Left lung (tissue), 4 donors: ENCODE measurements at regions not wholly inside any gene's neighbourhood (a gene's known extent, or its start where the extent isn't known, plus 50 kb on each side); places are given as distances from the start of the nearest gene placed in this dataset.

Source experiments
- ATAC-seq: fragments of 200-7000 bp; cut with Tn5 transposase; one replicate; pipeline ENCODE4 v1.9.1; 2020; ENCODE audit warnings: moderate library complexity
- DNase-seq, 4 donors: peaks; one replicate each; pipeline ENCODE4 v3.0.0-alpha.2; 2013 to 2020
- H3K27ac ChIP-seq, 2 donors: fragments of 200-600 bp; sonication (generic) in 1 of 2; one replicate each; pipeline versions ENCODE4 v1.5.0 to v1.8.0; 2020 to 2021
- H3K27me3 ChIP-seq, 2 donors: fragments of 200-600 bp; sonication (generic) in 1 of 2; one replicate each; pipeline versions ENCODE4 v1.5.0 to v1.8.0; 2020 to 2021
- H3K36me3 ChIP-seq, 2 donors: fragments of 200-600 bp; sonication (generic) in 1 of 2; one replicate each; pipeline versions ENCODE4 v1.5.0 to v1.8.0; 2020 to 2021
- H3K4me1 ChIP-seq, 2 donors: fragments of 200-600 bp; one replicate each; pipeline ENCODE4 v1.8.0; 2021
- H3K4me3 ChIP-seq, 2 donors: fragments of 200-600 bp; sonication (generic) in 1 of 2; one replicate each; pipeline versions ENCODE4 v1.5.0 to v1.8.0; 2020 to 2021; ENCODE audit warnings: mild to moderate bottlenecking in 1 of 2
- H3K9me3 ChIP-seq, 2 donors: fragments of 200-600 bp; sonication (generic) in 1 of 2; one replicate each; pipeline versions ENCODE4 v1.5.0 to v1.8.0; 2020 to 2021
- intact Hi-C, 2 donors: fragments of 100-400 bp; cut with DNase I; formaldehyde crosslinking; loops; one replicate each; pipeline versions ENCODE4 v1.11.2 to v1.14.2; 2022
- TF ChIP-seq, protein P1 (sequence below), 2 donors: fragments of 200-600 bp; sonication (generic) in 1 of 2; IDR thresholded peaks; one replicate each; pipeline versions ENCODE4 v1.5.0 to v1.8.0; 2021; ENCODE audit warnings: antibody characterized with exemption in 2 of 2
- donor health status: DM: no; HTN: yes; CAD: no.
- donor health status: DM: no; HTN: no; CAD: no.

DNA sequence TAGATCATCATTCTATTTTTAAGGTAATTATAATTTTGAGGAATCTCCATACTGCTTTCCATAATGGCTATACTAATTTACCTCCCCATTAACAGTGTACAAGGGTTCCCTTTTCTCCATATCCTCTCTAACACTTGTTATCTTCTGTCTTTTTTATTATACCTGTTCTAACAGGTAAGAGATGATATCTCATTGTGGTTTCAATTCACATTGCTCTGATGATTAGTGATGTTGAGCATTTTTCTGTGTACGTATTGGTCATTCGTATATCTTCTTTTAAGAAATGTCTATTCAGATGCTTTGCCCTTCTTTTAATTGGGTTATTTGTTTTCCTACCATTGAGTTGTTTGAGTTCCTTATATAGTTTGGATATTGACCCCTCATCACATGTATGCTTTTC is 81.6 kb upstream of the SCAF8 start:
- no peaks in the 10 kb centered on the region for H3K36me3 ChIP-seq
- ATAC-seq (no peak), DNase-seq (no peak)
- TF ChIP-seq, protein P1, sequence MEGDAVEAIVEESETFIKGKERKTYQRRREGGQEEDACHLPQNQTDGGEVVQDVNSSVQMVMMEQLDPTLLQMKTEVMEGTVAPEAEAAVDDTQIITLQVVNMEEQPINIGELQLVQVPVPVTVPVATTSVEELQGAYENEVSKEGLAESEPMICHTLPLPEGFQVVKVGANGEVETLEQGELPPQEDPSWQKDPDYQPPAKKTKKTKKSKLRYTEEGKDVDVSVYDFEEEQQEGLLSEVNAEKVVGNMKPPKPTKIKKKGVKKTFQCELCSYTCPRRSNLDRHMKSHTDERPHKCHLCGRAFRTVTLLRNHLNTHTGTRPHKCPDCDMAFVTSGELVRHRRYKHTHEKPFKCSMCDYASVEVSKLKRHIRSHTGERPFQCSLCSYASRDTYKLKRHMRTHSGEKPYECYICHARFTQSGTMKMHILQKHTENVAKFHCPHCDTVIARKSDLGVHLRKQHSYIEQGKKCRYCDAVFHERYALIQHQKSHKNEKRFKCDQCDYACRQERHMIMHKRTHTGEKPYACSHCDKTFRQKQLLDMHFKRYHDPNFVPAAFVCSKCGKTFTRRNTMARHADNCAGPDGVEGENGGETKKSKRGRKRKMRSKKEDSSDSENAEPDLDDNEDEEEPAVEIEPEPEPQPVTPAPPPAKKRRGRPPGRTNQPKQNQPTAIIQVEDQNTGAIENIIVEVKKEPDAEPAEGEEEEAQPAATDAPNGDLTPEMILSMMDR (IDR thresholded peaks at IDR 0.05): no peak
- no peak overlapping the region for H3K4me3 ChIP-seq
- H3K9me3 ChIP-seq: no peaks in the 10 kb centered on the region
- H3K4me1 ChIP-seq: peaks cover 4 to 24% of the 10 kb centered on the region in 2 donors
- intact Hi-C loops: no loop called here
- no peak overlapping the region for H3K27ac ChIP-seq
- H3K27me3 ChIP-seq: no peaks in the 10 kb centered on the region

DNA sequence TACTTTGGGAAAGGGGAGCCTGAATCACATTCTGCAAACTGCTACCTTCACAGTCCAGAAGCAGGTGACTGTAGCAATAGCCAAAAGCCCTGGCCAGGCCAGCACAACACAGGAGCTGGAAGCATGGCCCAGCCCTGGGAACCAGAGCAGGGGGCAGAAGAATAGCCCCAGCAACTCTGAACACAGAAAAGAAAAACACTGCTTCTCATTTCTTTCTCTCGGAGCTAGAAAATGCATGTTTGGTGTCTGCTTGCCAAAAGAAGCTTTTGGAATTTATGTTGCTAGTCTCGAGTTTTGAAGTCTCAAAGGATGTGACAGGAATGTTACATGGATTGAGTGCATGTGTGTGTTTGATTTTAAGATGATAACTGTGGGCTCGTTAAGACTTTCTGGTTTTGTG is 79.8 kb upstream of the SCAF8 start:
- H3K27me3 ChIP-seq: no peaks in the 10 kb centered on the region
- no peaks in the 10 kb centered on the region for H3K36me3 ChIP-seq
- DNase-seq (no peak), ATAC-seq (no peak)
- H3K4me3 ChIP-seq: no peak overlapping the region
- peaks cover 4 to 24% of the 10 kb centered on the region in 2 donors for H3K4me1 ChIP-seq
- intact Hi-C loops: no loop called here
- peak overlapping the region; percentile 34 to 67 for H3K27ac ChIP-seq
- TF ChIP-seq, protein P1 (IDR thresholded peaks at IDR 0.05): no peak
- no peaks in the 10 kb centered on the region for H3K9me3 ChIP-seq

DNA sequence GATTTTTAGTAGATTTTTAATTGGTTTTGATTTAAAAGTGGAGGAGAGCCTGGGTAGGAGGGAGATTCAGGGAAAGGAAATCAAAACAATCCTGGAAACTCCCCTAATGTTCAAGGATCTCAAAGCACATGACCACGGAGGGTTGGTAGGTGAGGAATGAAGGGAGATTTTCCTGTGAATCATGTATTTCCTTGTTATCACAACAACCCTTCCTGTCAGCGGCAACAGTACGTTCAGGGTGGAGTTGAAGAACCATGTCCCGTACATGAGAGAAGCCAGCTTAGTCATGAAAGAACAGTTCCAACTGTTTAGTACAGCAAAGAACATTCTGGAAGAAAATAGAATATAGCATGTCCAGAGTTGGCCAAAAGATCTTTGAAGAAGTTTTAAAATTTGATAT is 79.4 kb upstream of the SCAF8 start:
- peak in 1 of 4 donors; percentile 16 for DNase-seq
- Histone ChIP-seq H3K9me3 (no peaks in the 10 kb centered on the region), H3K27me3 (no peaks in the 10 kb centered on the region), H3K4me1 (peaks cover 4 to 24% of the 10 kb centered on the region in 2 donors), H3K4me3 (no peak overlapping the region), H3K36me3 (no peaks in the 10 kb centered on the region), H3K27ac (peak overlapping the region; percentile 34 to 67)
- peak; percentile 46 for ATAC-seq
- intact Hi-C loops: no loop called here
- TF ChIP-seq, protein P1 (IDR thresholded peaks at IDR 0.05): no peak

GRCh38 chr6:154656660-154657059 is 76.6 kb upstream of the SCAF8 start:
- DNase-seq (no peak), ATAC-seq (no peak)
- no peaks in the 10 kb centered on the region for H3K9me3 ChIP-seq
- no peak overlapping the region for H3K4me3 ChIP-seq
- no peaks in the 10 kb centered on the region for H3K27me3 ChIP-seq
- TF ChIP-seq, protein P1 (IDR thresholded peaks at IDR 0.05): no peak
- no peaks in the 10 kb centered on the region for H3K36me3 ChIP-seq
- peaks cover 4 to 24% of the 10 kb centered on the region in 2 donors for H3K4me1 ChIP-seq
- intact Hi-C loops: no loop called here
- no peak overlapping the region for H3K27ac ChIP-seq

- no peak for ATAC-seq
- TF ChIP-seq, protein P1 (IDR thresholded peaks at IDR 0.05): no peak
- H3K36me3 ChIP-seq: no peaks in the 10 kb centered on the region
- H3K27ac ChIP-seq: no peak overlapping the region
- H3K9me3 ChIP-seq: no peaks in the 10 kb centered on the region
- H3K4me1 ChIP-seq: no peaks in the 10 kb centered on the region
- no peaks in the 10 kb centered on the region for H3K27me3 ChIP-seq
- intact Hi-C loops: no loop called here
- no peak for DNase-seq
- H3K4me3 ChIP-seq: no peak overlapping the region
These were observed 71.4 kb upstream of the SCAF8 start for GRCh38 chr6:154661768-154662167.
